GM21360 (cell line): ENCODE measurements at regions not wholly inside any gene's neighbourhood (a gene's known extent, or its start where the extent isn't known, plus 50 kb on each side); places are given as distances from the start of the nearest gene placed in this dataset.

Source experiments
- ATAC-seq: cut with Tn5 transposase; IDR thresholded peaks from one replicate; pipeline ENCODE4 v1.9.1; 2021; ENCODE audit warnings: mild to moderate bottlenecking, moderate library complexity; ENCODE audit not compliant: unreplicated experiment

DNA sequence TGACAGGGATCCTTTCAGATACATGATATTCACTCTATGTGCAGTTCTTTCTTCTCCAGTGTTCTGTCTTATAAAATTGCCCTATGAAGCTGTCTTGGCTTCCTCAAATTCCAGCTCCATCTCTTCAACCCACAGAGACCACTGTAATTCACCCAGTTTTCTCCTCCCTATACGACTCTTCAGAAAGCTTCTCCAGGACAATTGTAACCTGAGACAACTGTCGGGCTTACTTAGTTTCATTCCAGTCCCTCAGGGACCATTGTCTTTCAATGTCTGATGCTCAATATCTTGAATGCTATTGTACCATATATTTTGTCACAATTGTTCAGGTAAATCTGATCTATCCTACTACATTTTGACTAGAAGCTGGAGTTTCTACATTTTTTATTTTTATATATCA lies 345.3 kb downstream of the RPL10L start:
- ATAC-seq: no peak

DNA sequence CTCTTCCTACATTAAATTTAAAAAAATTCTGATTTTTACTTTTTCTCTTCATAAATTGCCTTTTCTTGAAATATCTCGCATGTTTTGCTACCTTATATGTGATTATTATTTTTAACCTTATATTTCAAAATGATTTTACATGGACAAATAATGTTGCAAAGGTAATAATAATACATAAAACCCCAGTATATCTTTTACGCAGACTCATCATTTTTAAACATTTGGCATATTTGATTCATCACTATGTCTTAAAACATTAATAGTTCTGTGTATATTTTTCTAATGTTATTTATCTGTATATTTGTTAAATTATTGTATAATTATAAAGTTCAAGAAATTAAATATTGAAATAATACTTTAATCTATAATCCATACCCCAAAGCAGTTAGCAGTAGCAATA lies 350.8 kb downstream of the RPL10L start:
- no peak for ATAC-seq

DNA sequence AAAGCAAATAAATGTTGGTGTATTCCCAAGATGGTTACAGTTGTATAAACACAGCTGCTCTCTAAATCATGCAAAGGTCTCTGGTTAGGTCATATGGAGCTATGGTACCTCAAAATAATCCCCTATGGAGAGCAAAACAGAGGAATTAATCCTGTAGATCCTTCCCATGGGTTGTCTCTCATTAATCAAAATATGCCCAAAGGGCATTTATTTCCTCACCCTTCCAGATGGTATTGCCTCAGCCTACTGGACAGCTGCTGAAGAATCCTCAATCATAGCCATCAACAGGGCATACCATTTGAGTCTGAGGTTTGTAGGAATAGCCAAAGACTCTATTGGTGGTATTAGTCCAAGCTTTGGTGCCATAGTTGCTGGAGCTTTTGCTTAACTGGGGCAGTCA lies 360.9 kb downstream of the RPL10L start:
- no peak for ATAC-seq

DNA sequence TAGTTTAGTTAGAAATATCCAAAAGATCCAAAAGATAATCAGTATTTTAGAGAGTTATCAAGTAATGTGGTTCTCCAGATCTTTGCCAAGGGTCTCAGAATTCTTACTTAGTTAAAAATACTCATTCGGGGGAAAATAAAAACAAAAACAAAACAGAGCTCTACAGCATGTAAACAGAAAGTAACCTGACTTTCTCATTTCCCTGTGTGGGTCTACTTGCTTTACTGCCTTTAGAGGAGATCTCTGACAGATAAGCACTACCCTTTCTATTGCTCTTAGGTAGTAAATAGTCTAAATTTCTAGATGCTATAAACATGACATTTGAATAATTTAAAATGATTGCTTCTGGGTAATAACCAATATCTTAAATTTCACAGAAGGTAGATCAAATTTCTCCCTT lies 371.8 kb downstream of the RPL10L start:
- ATAC-seq: no peak

DNA sequence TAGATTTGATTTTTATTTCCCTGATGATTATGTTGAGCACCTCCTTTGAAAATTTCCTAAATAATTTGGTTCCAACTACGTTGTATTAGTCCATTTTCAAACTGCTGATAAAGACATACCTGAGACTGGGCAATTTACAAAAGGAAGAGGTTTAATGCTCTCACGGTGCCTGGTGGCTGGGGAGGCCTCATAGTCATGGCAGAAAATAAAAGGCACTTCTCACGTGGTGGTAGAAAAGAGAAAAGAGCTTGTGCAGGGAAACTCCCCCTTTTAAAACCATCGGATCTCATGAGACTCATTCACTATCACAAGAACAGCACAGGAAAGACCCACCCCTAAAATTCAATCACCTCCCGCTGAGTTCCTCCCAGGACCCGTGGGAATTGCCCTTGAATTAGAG lies 372.3 kb downstream of the RPL10L start:
- ATAC-seq: no peak

DNA sequence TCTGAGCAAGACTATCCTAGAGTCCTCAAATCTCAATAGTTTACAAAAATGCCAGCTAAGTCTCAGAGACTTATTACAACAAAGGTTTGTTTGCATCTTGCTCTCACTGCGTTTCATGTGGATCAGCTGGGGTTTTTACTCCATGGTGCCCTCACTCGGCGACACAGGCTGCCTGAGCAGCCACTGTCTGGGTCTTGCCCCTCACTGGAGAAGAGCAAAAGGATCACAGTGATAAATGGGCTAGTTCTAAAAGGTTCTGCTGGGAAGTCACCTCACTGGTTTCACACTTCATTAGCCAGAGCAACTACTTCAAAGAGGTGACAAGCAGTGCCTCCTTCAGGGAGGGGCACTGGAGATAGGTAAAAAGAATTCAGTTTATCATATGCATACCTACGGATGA lies 392.0 kb downstream of the RPL10L start:
- no peak for ATAC-seq

DNA sequence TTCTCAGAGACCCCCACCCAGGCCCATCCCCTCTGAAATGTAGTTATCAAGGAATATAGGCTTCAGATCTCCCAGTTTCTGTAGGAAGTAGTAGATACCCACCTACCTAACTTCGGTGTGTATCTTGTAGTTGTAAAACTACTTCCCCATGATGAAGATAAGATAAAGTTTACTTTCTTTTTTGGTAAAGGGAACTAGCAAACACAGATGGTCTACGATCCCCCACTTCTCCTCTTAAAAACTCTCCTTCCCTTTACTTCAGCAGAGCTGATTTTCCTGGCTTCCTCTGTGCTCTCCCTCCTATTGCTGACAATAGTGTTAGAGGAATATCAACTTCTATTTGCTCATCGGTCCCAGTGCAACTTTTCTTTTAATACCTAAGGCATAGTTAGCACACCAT lies 395.2 kb downstream of the RPL10L start:
- ATAC-seq: no peak

DNA sequence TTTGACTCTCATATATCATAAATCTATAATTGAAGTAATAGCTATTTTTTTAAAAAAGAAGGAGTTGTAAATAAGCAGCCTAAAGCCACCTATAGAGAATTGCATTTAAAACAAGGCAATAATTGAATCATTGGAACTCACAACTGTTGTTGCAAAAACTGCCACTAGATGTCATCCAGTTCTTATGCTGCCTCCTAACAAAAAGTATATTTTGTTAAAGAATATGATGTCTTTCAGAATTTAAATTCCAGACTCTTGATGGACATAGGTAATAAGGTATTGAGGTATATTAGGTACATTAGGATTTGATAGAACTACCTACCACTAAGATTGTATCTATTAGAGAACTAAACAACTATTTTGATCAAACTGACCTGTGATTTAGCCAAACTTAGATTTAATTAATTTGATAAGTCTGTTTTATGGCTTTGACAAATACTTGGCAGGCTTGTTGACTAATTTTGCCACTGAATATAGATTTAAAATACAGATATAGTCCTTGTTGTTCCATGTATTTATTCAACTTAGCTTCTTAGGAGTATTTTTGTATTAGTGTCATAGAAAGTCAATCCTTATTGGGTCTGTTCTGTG lies 401.4 kb downstream of the RPL10L start:
- ATAC-seq: no peak

DNA sequence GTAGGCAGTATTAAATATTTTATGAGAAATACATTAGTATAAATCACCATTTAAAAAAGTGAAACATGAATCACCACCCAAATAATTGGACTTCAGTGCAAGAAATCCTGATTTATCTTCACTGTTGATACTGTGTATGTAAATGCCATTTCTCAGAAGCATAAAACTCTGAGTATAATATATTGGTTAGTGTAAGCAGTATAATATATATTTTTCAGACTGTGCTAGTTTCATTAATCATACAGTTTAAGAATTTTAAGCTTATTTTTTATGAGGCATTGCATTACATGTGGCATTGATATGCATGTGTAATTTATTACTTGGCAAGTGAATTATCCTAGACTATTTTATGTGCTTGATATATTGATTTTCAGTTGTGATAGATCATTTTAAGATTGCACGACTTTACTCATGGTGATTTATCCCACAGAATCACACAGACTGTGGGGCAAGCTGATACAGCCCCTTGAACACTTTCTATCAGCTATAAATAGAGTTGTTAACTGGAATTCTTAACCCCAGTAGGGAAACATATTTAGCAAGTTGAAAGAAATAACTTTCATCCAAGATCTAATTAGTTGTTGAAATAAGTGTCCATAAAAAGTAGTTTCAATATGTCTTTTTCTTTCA lies 403.5 kb downstream of the RPL10L start:
- ATAC-seq: no peak

DNA sequence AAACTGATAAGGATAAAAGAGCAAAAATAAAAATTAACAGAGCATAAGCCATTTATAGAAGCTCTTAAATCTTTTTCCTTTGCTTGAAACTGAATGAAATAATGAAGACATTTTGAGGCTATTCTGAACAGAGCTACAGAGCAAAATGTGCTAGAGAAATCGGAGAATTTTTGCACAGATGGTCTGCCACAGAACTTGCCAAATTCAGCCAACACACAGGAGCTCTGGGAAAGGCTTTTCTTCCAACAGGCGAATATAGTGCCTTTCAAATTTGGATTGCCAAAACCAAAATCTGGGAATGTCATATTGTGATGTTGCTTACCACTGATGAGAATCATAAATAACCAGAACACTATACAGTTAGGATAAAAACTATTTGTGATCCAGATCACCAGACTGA lies 406.3 kb downstream of the RPL10L start:
- ATAC-seq: no peak

DNA sequence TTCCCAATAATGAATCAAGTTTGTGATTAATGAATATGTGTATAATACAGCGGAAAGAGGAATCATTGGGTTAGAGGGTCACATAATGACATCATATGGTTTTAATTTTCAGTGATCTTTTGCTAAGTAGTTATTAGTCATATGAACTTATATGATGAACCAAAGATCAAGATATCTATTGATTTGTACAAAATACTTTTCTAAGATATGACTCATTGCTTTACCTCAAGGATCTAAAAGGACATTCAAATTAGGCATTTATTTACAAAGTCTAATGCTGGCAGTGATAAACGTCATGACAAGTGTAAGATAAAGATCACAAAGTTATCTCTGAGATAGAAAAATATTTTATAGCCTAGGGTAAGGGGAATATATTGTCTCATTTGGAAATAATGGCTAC lies 417.8 kb downstream of the RPL10L start:
- ATAC-seq: no peak

DNA sequence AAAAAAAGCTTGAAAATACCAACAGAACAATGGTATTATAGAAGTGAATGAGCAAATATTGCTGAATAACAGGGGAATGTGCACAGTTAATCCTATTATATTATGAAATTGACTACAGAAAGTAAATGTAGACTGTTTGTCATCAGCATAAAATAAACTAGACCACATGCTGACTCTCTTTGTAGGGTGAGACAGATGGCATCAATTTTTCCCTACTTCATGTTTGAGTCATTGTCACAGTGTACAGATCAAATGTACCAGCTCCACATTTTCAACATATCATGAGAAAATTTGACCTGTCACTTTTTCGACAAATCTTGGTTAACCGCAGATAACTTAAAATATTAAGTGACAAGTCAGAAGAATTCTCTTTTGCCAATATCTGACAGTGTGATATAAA lies 421.0 kb downstream of the RPL10L start:
- ATAC-seq: no peak

DNA sequence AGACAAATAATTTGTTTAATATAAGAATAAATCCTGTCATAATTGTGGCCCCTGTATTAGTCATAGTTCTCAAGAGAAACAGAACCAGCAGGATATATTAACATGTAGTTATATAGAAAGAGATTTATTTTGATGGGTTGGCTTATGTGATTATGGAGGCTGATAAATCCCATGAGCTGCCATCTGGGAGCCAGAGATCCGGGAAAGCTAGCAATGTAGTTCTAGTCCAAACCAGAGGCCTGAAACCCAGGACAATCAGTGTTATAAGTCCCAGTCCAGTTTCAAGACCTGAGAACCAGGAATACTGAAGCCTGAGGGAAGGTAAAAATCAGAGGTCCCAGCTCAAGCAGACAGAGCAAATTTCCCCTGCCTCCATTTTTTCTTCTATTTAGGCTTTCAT lies 435.8 kb downstream of the RPL10L start:
- no peak for ATAC-seq

DNA sequence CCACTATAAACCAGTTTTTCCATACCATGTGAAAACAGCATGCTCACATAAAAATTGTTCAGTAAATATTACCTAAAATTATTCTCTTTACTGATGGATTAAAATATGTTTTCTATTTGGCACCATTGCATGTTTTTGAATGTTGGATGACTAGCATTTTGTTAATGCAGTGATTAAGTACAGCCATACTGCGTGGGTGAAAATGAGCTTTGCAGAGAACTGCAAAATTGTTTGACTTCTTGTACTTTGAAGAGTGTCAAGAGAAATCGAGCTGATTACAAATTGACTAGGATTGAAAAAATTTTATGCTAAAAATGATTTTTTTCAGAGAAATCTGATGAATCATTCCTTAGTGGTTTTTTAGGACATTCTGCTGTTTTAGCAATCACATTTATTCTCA lies 452.9 kb downstream of the RPL10L start:
- no peak for ATAC-seq

DNA sequence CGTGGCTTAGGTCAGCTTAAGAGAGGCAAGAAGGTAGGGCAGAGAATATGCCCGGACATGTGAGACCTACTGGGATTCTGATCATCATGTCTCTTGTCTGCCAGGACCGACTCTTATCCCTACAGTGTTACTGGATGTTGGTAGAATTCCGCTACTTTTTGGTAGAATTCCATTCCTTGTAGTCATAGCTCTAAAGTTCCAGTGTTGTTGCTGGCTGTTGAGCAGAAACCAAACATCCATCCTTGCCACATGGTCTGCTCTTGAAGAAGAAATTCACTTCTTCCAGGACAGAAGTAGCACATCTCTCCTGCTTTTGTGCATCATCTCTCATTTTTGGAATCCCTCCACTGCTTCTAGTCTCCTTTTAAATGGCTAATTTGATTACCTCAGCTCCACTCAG lies 453.7 kb downstream of the RPL10L start:
- no peak for ATAC-seq
